Fibroblast of villous mesenchyme (primary cell): ENCODE measurements at regions not wholly inside any gene's neighbourhood (a gene's known extent, or its start where the extent isn't known, plus 50 kb on each side); places are given as distances from the start of the nearest gene placed in this dataset.

ENCODE experiments used
- DNase-seq: peaks from one replicate; pipeline ENCODE4 v3.0.0-alpha.2; 2010; ENCODE audit warnings: low read depth
- H3K4me3 ChIP-seq: 2 replicates; pipeline ENCODE4 v1.5.1; 2011; ENCODE audit warnings: low read depth, mild to moderate bottlenecking, low read length
- CTCF ChIP-seq: IDR thresholded peaks from 2 replicates; pipeline ENCODE4 v1.5.1; 2012; ENCODE audit warnings: low read depth, mild to moderate bottlenecking, low read length; ENCODE audit not compliant: insufficient read depth

- DNase-seq, result peak; percentile 95
- H3K4me3 ChIP-seq, result no peak overlapping the region
- no peak for TF ChIP-seq CTCF
Observed at GRCh38 chr2:215619022-215619958, 183.4 kb upstream of the FN1 start.

DNA sequence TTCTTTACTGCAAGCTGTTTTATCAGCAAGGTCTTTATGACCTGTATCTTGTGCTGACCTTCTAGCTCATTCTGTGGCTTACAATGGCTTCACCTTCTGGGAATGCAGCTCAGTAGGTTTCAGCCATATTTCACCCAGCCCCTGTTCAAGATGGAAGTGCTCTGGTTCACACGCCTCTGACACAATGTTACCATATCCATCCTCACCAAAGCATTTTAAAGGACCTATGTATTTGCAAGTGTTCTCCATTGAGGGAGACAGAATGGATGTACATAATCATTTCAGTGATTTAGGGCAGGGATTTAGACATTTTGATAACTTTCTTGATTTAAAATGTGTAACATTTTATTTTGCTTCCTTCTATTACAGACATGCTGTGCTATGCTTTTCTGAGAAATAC, 182.3 kb upstream of the FN1 start:
- no peak overlapping the region for H3K4me3 ChIP-seq
- no peak for DNase-seq
- TF ChIP-seq CTCF, result no peak

GRCh38 chr2:215617060-215617824, 181.4 kb upstream of the FN1 start:
- no peak overlapping the region for H3K4me3 ChIP-seq
- TF ChIP-seq CTCF, result no peak
- DNase-seq, result no peak

DNA sequence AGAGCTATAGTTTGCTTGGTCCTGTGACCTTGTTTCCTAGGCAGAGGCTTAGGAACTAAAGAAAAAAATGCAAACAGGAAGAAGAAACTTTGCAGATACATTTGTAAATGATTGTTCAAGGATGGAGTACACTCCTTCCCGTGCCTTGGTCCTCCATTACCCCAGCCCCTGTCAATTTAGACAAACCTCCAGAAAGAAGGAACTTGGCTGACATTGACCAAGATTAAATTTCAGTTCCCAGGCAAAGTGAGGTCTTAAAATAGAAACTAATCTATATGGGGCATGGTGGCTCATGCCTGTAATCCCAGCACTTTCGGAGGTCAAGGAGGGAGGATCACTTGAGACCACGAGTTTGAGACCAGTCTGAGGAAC, 179.9 kb upstream of the FN1 start:
- no peak for TF ChIP-seq CTCF
- no peak for DNase-seq
- H3K4me3 ChIP-seq, result no peak overlapping the region

DNA sequence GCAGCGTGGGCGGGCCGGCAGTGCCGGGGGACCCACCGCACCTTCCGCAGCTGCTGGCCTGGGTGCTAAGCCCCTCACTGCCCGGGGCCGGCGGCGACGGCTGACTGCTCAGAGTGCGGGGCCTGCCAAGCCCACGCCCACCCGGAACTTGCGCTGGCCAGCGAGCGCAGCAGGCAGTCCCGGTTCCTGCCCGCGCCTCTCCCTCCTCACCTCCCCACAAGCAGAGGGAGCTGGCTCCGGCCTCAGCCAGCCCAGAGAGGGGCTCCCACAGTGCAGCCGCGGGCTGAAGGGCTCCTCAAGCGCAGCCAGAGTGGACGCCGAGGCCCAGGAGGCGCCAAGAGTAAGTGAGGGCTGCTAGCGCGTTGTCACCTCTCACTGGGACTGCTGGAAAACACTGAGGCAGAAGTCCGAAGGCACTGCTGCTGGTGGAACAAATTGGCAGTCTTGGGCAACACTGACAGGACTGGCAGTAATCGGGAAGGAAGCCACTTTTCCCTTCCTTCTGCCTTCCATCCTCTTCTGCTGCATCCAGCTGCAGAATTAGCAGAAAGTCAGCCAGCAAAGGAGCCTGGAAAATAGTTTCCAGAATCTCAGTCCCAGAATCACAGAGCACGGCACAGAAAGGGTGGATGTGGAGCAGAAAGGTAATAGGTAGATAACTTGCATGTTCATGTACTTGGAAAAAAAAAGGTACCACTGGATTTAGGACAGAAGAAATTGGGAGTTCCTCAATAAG, 179.4 kb upstream of the FN1 start:
- no peak overlapping the region for H3K4me3 ChIP-seq
- no peak for DNase-seq
- TF ChIP-seq CTCF, result no peak

GRCh38 chr2:215614296-215614695, 178.4 kb upstream of the FN1 start:
- DNase-seq, result no peak
- no peak for TF ChIP-seq CTCF
- H3K4me3 ChIP-seq, result no peak overlapping the region
